AG04450 (cell line): ENCODE measurements at regions not wholly inside any gene's neighbourhood (a gene's known extent, or its start where the extent isn't known, plus 50 kb on each side); places are given as distances from the start of the nearest gene placed in this dataset.

Experiments used
- CTCF ChIA-PET: fragments of 300-600, 350-600 bp; formaldehyde crosslinking; extraction: SDS; loops from one replicate; lab custom pipeline; 2022; ENCODE audit warnings: antibody characterized with exemption, inconsistent platforms; lab: Charles Lee
- POLR2A ChIA-PET: fragments of 350-600 bp; formaldehyde crosslinking; extraction: SDS; loops from one replicate; lab custom pipeline; 2021; ENCODE audit warnings: antibody characterized with exemption, inconsistent platforms; lab: Yijun Ruan, JAX
- DNase-seq: peaks from one replicate; pipeline ENCODE4 v3.0.0-alpha.2; 2011; ENCODE audit warnings: low read depth, low spot score
- H3K27ac ChIP-seq: one replicate; pipeline ENCODE4 v1.5.1; 2012; ENCODE audit warnings: low read depth, low read length, control low read depth
- H3K27me3 ChIP-seq: one replicate; pipeline ENCODE4 v1.6.0; 2012; ENCODE audit warnings: low read length; ENCODE audit not compliant: control insufficient read depth, insufficient read depth
- H3K4me3 ChIP-seq: 2 replicates; pipeline ENCODE4 v1.5.1; 2011; ENCODE audit warnings: mild to moderate bottlenecking, low read depth, low read length, control low read depth
- H3K9me3 ChIP-seq: 2 replicates; pipeline ENCODE4 v1.5.1; 2012; ENCODE audit warnings: low read length; ENCODE audit not compliant: control insufficient read depth, insufficient read depth
- CTCF ChIP-seq: IDR thresholded peaks from 2 replicates; pipeline ENCODE4 v1.5.1; 2011; ENCODE audit warnings: low read depth, low read length, control low read depth, inconsistent platforms

GRCh38 chr6:84902354-84902928 is 138.0 kb upstream of the TBX18 start:
- ChIA-PET CTCF (no interaction called here), POLR2A (no interaction called here)
- H3K4me3 ChIP-seq = no peak overlapping the region
- DNase-seq = no peak
- no peak overlapping the region for H3K27ac ChIP-seq
- no peak for TF ChIP-seq CTCF
- no peaks in the 10 kb centered on the region for H3K9me3 ChIP-seq
- no peaks in the 10 kb centered on the region for H3K27me3 ChIP-seq

- H3K27me3 ChIP-seq = no peaks in the 10 kb centered on the region
- ChIA-PET CTCF (interaction anchor here (1.3 kb wide), 1 partner anchor 425 kb away, joined by 3 read pairs; no protein-coding TSS in a partner anchor), POLR2A (no interaction called here)
- no peaks in the 10 kb centered on the region for H3K9me3 ChIP-seq
- no peak for TF ChIP-seq CTCF
- H3K27ac ChIP-seq = no peak overlapping the region
- H3K4me3 ChIP-seq = no peak overlapping the region
- DNase-seq = no peak
Observed at GRCh38 chr6:84897988-84898594, 133.7 kb upstream of the TBX18 start.

- no peaks in the 10 kb centered on the region for H3K27me3 ChIP-seq
- H3K4me3 ChIP-seq = no peak overlapping the region
- ChIA-PET POLR2A (no interaction called here), CTCF (no interaction called here)
- DNase-seq = no peak
- H3K9me3 ChIP-seq = no peaks in the 10 kb centered on the region
- H3K27ac ChIP-seq = no peak overlapping the region
- TF ChIP-seq CTCF = no peak
Observed at GRCh38 chr6:84897011-84897410, 132.6 kb upstream of the TBX18 start.

GRCh38 chr6:84892671-84893070 is 128.3 kb upstream of the TBX18 start:
- no peak overlapping the region for H3K27ac ChIP-seq
- H3K27me3 ChIP-seq = no peaks in the 10 kb centered on the region
- H3K4me3 ChIP-seq = no peak overlapping the region
- H3K9me3 ChIP-seq = no peaks in the 10 kb centered on the region
- TF ChIP-seq CTCF = no peak
- CTCF ChIA-PET = no interaction called here
- DNase-seq = no peak
- POLR2A ChIA-PET = no interaction called here
